ENCODE measurements at regions not wholly inside any gene's neighbourhood (a gene's known extent, or its start where the extent isn't known, plus 50 kb on each side); places are given as distances from the start of the nearest gene placed in this dataset.
"Not testable (repeated sequence)": the region's sequence is repeated elsewhere in the genome, so short reads cannot be mapped to it uniquely, and the experiment has no call there.

GRCh38 chr20:25868650-25868979, 172.0 kb upstream of the ZNF337 start:
- TF ChIP-seq, protein P1, sequence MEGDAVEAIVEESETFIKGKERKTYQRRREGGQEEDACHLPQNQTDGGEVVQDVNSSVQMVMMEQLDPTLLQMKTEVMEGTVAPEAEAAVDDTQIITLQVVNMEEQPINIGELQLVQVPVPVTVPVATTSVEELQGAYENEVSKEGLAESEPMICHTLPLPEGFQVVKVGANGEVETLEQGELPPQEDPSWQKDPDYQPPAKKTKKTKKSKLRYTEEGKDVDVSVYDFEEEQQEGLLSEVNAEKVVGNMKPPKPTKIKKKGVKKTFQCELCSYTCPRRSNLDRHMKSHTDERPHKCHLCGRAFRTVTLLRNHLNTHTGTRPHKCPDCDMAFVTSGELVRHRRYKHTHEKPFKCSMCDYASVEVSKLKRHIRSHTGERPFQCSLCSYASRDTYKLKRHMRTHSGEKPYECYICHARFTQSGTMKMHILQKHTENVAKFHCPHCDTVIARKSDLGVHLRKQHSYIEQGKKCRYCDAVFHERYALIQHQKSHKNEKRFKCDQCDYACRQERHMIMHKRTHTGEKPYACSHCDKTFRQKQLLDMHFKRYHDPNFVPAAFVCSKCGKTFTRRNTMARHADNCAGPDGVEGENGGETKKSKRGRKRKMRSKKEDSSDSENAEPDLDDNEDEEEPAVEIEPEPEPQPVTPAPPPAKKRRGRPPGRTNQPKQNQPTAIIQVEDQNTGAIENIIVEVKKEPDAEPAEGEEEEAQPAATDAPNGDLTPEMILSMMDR (IDR thresholded peaks at IDR 0.05) = not testable (repeated sequence)
- TF ChIP-seq POLR2A, POLR2AphosphoS5, EP300 (IDR thresholded peaks at IDR 0.05): not testable (repeated sequence)

All from upper lobe of left lung (tissue), 4 donors.